GM19035 (cell line): ENCODE measurements at regions not wholly inside any gene's neighbourhood (a gene's known extent, or its start where the extent isn't known, plus 50 kb on each side); places are given as distances from the start of the nearest gene placed in this dataset.

Experiments used
- ATAC-seq: cut with Tn5 transposase; IDR thresholded peaks from one replicate; pipeline ENCODE4 v1.9.1; 2021; ENCODE audit not compliant: unreplicated experiment

DNA sequence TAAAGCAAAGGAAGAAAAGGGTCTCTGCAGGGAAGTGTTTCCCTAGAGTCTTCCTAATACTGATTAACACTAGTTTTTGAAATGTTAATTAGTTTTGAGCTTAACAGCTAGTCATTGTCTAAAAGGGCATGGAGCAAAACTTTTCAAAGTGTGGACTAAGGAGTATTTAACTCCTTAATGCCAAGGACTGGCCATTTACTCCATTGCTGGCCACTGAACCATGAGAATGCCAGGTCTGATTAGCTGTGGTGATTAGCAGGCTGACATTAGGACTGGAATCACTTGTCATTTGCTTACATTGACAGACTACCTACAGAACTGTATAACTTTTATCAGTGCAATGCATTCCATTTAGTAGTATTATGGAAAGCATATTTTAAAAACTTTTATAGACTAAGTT, 987.0 kb downstream of the NR2F1-AS1 start:
- ATAC-seq = no peak

DNA sequence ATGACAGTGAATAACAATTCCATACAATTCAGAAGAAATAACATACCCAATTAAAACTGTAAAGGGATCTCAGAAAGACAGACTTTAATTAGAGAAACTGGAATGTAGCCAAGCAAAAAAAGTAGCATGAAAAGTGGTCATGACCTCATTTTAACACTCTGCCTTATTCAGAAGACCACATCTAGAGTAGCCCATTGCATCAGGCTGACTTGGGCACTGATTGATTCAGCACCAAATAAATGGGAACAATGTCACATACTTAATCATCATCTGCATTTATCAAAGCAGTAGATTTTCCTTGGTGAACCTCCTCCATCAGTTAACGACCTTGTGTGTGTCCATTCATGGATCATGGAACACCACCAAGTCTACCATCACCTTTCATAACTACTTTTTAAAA, 992.1 kb downstream of the NR2F1-AS1 start:
- ATAC-seq = no peak

DNA sequence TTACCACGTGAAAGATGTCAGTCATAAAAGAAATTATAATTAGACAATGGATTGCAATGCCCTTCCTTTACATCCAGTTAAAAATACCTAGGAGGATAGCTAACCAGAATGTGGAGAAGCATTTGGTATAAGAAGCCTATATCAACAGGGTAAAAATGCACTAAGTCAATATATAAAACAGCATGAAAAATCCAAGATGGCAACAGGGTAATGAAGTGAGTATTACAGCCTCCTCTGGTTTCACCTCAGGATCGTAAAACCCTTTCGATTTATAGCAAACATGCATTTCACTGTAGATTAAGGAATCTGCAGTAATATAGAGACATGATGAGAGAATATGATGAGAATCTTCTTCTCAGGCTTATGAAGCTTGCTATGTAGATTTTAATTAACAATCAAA, 999.3 kb downstream of the NR2F1-AS1 start:
- no peak for ATAC-seq

DNA sequence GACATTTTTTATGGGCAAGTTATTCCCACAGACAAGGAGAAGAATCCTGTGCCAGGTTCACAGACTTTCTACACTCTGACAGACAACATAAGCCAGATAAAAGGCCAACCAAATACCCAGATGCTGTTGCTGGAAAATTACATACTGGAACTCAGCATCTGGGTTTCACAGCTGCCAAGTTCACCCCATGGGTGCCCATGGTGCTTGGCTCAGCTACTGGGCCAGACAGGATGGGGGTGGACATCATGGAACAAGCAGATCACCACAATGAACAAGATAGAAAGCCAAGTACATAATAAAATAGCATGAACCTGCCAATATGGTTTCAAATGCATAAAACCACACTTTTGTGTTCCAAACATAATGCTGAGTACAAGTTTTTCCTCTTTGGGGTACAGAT, 999.8 kb downstream of the NR2F1-AS1 start:
- ATAC-seq = no peak

- no peak for ATAC-seq
Observed at GRCh38 chr5:92580814-92581213, 1000.2 kb downstream of the NR2F1-AS1 start.

- no peak for ATAC-seq
Observed at GRCh38 chr5:92574023-92574422, 1007.0 kb downstream of the NR2F1-AS1 start.

- no peak for ATAC-seq
Observed at GRCh38 chr5:92568522-92568921, 1012.5 kb downstream of the NR2F1-AS1 start.

GRCh38 chr5:92567831-92568450, 1013.1 kb downstream of the NR2F1-AS1 start:
- ATAC-seq = no peak

GRCh38 chr5:92566113-92566786, 1014.8 kb downstream of the NR2F1-AS1 start:
- ATAC-seq = no peak

DNA sequence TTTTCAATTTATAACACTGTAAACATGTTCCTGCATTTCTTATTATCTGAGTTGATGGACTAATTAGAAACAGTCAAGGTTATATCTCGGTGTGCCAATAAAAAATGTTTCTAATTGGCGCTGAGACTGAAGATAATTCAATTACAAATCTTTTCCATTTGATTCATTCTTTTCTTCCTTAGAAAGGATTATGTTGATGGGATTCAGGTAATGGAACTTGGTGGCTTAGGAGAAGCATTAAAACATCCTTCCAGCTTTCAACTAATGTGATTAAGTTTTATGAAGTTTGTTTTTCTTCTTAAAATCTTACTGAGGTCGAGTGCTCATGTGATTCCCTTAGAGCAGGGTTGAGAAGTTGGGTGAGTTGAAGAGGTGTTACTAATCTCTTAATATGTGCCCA, 1015.3 kb downstream of the NR2F1-AS1 start:
- ATAC-seq = no peak

DNA sequence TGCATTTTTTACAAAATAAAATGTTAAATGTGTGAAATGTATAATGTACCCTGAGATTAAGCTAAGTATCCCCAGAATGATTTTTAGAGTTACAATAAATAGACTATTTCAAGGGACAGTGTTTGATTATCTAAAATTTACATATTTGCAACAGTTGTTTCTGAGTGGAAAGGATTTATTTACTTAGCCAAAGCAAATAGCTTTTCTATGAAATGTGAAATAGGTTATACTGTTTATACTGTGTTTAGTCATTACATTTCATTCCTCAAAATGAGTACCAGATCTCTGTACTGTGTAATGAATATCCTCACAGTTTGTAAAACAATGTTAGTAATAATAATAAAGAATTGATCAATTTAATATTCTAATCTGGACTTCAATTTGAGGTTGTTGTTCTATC, 1019.0 kb downstream of the NR2F1-AS1 start:
- ATAC-seq = no peak

DNA sequence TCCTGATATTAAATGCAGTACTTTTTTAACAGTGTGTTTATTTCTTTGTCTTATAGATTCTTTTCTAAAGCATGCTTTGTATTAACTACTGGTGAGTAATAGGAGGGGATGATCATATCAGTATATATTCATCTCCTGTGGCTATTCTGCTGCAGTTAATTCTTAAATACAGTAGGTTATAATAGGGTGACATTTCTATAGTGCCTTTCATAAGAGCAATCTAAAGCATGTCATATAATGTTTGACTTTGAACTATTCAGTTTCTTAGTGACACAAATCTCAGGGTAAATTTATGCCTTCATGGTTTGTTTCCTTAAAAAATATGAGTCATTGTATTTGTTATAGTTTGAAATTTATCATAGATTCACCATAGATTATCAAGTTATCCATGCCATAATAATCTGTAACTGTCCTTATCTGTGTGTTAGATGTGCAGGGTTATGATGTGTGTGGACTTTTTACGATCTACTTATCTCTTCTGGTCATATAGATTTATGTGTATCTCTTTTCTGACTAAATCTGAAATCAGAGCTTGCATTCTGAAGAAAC, 1019.5 kb downstream of the NR2F1-AS1 start:
- ATAC-seq = no peak

DNA sequence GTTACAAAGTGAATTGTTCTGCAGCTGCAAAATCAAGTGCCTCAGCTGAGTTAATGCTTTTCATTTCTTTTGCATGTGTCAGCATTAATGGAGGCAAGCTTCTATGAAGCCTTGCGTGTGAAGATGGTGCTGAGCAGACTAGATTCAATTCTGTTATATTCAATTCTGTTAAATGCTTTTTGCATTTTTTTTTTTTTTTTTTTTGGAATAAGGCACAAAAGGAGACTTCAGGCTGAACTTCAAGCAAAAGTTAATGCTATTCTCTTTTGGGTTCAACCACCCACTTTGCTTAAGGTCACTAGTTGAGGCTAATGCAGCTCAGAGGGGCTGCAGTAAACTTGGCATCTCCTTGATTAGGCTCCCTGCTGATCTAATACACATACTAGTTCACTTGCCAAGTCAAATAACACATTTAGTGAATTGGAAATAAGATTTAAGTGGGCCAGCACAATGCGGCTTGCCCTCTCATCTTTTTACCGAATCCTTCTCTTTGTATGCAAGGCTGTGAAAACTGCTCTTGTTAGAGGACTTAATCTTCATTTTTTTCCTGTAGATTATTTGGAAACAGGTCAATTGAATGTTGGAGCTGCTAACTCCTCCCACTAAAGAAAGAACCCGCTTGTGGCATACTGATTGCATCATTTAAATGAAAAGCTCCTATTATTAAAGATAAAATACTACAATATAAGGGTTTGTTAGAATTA, 1020.2 kb downstream of the NR2F1-AS1 start:
- ATAC-seq = no peak

DNA sequence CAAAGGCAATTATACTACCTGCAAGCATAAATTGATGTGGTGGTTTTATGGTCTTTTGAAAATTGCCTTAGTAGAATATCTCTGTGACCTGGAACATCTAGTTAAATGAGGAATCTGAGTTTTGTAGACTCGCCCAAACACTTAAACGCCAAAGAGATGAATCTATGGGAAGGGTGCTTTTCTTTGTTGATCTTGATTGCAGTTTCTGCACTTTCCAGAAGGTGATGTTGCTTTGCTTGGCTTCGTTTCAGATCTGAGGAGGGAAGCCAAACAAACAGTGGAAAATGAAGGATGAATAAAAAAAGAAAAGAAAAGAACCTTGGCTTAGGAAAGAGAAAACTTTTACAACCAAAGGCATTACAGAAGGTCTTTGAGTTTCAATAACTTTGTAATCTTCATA, 1021.2 kb downstream of the NR2F1-AS1 start:
- ATAC-seq = no peak

DNA sequence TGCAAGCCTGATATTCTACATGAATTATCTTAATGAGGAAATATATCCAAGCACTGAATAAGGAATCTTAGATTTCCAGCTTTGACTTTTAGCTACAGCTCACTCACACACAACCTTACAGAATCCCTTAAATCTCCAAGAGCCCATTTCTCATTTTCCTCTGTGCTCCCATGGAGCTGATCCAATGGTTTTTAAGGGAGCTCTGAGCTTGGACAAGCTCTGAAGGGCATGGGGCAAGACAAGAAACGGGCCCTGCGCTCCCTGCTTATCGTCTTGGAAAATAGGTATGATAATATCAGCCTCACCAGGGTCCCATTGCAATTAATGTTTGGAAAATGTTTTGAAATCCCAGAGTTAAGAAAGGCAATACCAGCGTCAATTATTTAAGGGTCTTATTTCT, 1021.7 kb downstream of the NR2F1-AS1 start:
- no peak for ATAC-seq

DNA sequence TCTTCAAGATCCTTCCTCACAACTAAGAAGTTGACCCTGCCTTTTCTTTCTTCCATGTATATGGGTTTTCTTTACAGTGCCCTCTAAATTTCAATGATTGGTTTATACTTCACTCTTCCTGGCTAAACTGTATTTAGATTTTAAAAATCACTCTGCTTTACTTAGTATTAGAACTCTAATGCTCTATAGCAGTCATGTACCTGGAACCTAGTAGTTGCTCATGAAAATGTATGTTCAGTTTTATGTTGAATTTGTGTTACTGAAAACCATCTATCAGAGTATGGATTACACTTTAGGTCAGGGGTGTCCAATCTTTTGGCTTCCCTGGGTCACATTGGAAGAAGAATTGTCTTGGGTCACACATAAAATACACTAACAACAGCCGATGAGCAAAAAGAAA, 1024.3 kb downstream of the NR2F1-AS1 start:
- ATAC-seq = no peak

DNA sequence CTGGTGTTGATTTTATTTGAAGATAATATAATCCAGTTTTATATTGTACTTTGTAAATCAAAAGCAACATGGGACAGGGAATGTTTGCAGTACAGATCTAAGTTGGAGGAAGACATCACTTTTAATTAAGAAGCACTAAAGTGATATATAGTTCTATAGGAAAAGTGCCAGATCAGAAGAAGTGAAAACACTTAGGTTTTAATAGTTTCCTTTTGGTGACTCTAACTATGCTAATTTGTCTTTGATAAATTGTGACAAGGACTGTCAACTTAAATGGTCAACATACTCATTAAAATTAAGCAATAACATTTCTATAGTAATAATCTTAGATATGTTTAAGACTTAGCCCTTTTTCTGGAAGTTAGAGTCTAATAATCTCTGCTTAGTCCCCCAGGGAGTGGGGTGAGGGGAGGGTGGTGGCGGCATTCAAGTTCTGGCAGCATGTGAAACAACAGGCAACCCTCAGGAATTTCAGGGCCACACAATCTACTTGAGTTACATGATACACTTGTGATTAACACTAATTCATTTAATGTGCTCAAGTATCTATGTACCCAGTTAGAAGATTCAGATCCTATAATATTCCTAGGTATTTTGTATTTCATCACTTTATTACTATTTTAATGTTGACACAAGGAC, 1026.5 kb downstream of the NR2F1-AS1 start:
- ATAC-seq = no peak

DNA sequence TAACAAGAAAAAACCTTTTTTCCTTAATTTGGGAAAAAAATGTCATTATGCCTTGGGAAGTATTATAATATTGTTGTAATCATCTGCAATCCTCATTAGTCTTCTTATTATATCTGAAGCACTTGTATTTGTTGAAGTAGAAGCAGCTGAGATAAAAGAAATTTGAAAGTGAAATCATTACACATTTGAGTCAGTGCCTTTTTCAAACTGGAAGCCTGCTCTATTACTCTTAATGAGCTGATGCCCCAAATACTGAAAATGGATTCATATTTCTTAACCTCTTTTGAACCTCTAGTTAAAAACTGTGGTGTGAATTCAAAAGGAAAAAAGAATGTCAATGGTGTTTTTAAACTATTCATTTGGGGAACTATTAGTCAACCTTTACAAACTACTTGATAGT, 1027.7 kb downstream of the NR2F1-AS1 start:
- ATAC-seq = no peak

DNA sequence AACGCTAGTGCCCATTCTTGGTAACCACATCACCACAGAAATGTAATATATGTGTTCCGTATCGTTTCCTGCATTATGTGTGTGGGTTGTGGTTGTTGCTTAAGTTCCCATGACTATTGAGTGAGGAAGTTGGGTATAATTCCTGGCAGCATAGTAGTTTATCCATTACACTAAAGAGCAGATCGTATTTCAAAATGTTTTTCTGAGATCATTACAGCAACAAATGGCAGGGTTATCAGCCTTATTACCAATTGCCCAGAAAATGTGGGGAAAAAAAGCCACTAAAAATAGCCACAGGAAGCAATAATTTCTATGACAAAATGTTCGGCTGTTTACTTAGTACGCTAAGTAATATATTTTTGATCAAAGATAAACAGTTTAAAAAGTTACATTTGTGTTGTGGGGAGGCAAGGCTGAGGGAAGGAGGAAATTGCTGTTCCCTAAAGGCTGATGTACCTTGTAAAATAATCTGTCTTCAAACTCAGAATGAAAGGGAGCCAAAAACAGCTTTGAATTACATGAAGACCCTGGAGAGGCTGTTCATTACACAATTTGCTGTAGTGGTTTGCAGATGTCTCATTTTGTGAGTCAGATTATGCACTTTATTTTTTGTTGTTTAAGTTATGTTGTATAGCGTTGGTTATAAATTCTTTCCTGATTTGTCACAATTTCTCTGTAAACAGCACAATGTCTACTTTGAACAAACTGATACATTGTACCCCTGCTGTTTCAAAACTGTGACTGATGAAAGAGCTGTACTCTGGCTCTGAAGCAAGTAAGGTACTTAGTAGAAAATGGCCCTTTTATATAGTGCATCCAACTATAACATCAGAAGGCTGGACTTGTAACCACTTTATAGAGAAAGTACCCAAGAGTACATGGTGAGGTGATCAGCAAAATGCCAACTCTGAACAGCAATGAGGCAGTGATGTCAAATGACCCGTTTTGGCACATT, 1028.5 kb downstream of the NR2F1-AS1 start:
- ATAC-seq = no peak

DNA sequence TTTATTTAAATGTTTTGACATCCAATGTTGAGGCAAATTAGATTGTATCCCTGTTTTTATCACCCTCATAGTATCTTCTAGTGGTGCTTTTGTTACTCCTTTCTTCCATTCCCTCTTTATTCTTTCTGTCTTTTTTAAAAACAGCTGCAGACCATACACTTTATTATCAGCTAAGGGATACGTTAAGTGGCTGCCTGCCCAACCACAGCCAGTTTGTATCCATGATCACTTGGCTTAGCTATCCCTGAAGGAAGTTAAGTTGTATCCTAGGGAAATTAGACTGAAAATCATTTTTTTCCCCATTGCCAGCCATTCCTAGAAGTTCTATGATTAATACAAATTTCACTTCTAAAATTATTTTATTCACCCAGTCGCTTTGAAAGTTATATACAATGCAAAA, 1032.7 kb downstream of the NR2F1-AS1 start:
- ATAC-seq = no peak
